NB4 (cell line): ENCODE measurements at regions not wholly inside any gene's neighbourhood (a gene's known extent, or its start where the extent isn't known, plus 50 kb on each side); places are given as distances from the start of the nearest gene placed in this dataset.

Experiments used
- POLR2A ChIP-seq: IDR thresholded peaks from 2 replicates; pipeline ENCODE4 v1.6.1; 2011; ENCODE audit warnings: mild to moderate bottlenecking; ENCODE audit not compliant: insufficient read length; ENCODE audit errors: extremely low read depth
- TF ChIP-seq, protein P1 (sequence below): IDR thresholded peaks from one replicate; pipeline ENCODE4 v1.5.1; 2012; ENCODE audit warnings: low read depth, low read length
- TF ChIP-seq, protein P2 (sequence below): IDR thresholded peaks from 2 replicates; pipeline ENCODE4 v1.6.1; 2011; ENCODE audit warnings: low read depth, low read length

DNA sequence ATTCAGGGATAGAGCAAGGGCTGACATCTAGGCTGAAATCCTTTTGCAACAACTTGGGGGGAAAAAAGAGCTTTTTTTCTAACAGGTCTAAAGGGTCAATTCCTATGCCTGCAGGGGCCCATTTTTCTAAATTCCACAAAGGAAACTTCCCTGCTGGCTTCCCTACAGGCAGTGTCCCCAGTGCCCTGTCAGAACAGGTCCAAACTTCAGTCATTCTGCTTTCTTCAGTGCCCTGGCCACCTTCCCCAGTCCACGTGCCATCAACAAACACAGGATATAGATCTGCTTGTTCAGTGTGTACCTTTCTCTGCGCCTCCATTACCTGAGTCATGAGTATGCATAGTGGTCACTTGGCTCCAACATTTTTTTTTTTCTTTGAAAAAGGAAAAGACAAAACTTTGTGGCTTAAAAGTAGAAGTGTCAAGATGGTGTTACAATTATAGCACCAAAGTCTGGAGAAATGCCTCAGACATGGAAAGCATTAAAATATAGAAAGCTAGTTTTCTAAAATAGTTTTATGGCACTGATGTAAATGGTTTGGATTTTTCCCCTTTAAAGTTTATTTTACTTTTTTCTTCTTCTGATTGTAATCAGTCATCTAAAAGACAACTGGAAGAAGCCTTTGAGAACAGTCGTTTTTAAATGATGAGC lies 84.0 kb upstream of the JADE1 start:
- no peak for TF ChIP-seq POLR2A
- TF ChIP-seq, protein P1, sequence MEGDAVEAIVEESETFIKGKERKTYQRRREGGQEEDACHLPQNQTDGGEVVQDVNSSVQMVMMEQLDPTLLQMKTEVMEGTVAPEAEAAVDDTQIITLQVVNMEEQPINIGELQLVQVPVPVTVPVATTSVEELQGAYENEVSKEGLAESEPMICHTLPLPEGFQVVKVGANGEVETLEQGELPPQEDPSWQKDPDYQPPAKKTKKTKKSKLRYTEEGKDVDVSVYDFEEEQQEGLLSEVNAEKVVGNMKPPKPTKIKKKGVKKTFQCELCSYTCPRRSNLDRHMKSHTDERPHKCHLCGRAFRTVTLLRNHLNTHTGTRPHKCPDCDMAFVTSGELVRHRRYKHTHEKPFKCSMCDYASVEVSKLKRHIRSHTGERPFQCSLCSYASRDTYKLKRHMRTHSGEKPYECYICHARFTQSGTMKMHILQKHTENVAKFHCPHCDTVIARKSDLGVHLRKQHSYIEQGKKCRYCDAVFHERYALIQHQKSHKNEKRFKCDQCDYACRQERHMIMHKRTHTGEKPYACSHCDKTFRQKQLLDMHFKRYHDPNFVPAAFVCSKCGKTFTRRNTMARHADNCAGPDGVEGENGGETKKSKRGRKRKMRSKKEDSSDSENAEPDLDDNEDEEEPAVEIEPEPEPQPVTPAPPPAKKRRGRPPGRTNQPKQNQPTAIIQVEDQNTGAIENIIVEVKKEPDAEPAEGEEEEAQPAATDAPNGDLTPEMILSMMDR: no peak
- TF ChIP-seq, protein P2, sequence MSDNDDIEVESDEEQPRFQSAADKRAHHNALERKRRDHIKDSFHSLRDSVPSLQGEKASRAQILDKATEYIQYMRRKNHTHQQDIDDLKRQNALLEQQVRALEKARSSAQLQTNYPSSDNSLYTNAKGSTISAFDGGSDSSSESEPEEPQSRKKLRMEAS: no peak
